Left cardiac atrium (tissue), 4 donors: ENCODE measurements at regions not wholly inside any gene's neighbourhood (a gene's known extent, or its start where the extent isn't known, plus 50 kb on each side); places are given as distances from the start of the nearest gene placed in this dataset.

Experiments used
- ATAC-seq, 2 donors: fragments of 200-7000 bp; cut with Tn5 transposase; one replicate each; pipeline ENCODE4 v1.9.1; 2020; ENCODE audit warnings: mild to moderate bottlenecking in 2 of 2, moderate library complexity in 2 of 2
- DNase-seq: peaks from one replicate; pipeline ENCODE4 v3.0.0-alpha.2; 2020
- intact Hi-C, 2 donors: fragments of 100-400 bp; cut with DNase I; formaldehyde crosslinking; loops; one replicate each; pipeline versions ENCODE4 v1.14.1 to v1.15.1; 2022 to 2023
- donor health status: DM: no; HTN: yes; CAD: no.
- donor health status: DM: no; HTN: yes; CAD: no; lungs with severe emphysema.
- donor health status: DM: yes; HTN: yes; CAD: no.
- donor health status: Dilated cardiomyopathy.

- DNase-seq (no peak), ATAC-seq (no peak)
- intact Hi-C loops: no loop called here
Observed at GRCh38 chr14:101039031-101039754, 135.7 kb upstream of the RTL1 start.

- ATAC-seq: no peak
- no peak for DNase-seq
- intact Hi-C loops: no loop called here
Observed at GRCh38 chr14:101039755-101040138, 136.2 kb upstream of the RTL1 start.

GRCh38 chr14:101040538-101041442, 137.3 kb upstream of the RTL1 start:
- ATAC-seq: no peak
- intact Hi-C loops: no loop called here
- DNase-seq: no peak

- DNase-seq (no peak), ATAC-seq (no peak)
- intact Hi-C loops: no loop called here
Observed at GRCh38 chr14:101043891-101044290, 140.4 kb upstream of the RTL1 start.

- DNase-seq (no peak), ATAC-seq (no peak)
- intact Hi-C loops: no loop called here
Observed at GRCh38 chr14:101044741-101045140, 141.2 kb upstream of the RTL1 start.

GRCh38 chr14:101045511-101045910, 142.0 kb upstream of the RTL1 start:
- no peak for ATAC-seq
- no peak for DNase-seq
- intact Hi-C loops: no loop called here

GRCh38 chr14:101046071-101046470, 142.5 kb upstream of the RTL1 start:
- intact Hi-C loops: no loop called here
- no peak for ATAC-seq

GRCh38 chr14:101047326-101047725, 143.8 kb upstream of the RTL1 start:
- ATAC-seq: no peak
- intact Hi-C loops: no loop called here
- DNase-seq: no peak

More at GRCh38 chr14:101046071-101046470, 142.5 kb upstream of the RTL1 start:
- DNase-seq: no peak

- ATAC-seq (no peak), DNase-seq (no peak)
- intact Hi-C loops: no loop called here
Observed at GRCh38 chr14:101048766-101049165, 145.2 kb upstream of the RTL1 start.

- intact Hi-C loops: no loop called here
- DNase-seq: no peak
- no peak for ATAC-seq
Observed at GRCh38 chr14:101049511-101049910, 146.0 kb upstream of the RTL1 start.

- intact Hi-C loops: no loop called here
- no peak for DNase-seq
- no peak for ATAC-seq
Observed at GRCh38 chr14:101049942-101050341, 146.4 kb upstream of the RTL1 start.

GRCh38 chr14:101050901-101051490, 147.5 kb upstream of the RTL1 start:
- DNase-seq: no peak
- intact Hi-C loops: no loop called here
- no peak for ATAC-seq

GRCh38 chr14:101054671-101055070, 151.1 kb upstream of the RTL1 start:
- intact Hi-C loops: no loop called here
- ATAC-seq: no peak

GRCh38 chr14:101055106-101055662, 151.7 kb upstream of the RTL1 start:
- ATAC-seq (no peak), DNase-seq (no peak)
- intact Hi-C loops: no loop called here

More at GRCh38 chr14:101054671-101055070, 151.1 kb upstream of the RTL1 start:
- DNase-seq: no peak

GRCh38 chr14:101055776-101056374, 152.4 kb upstream of the RTL1 start:
- DNase-seq (no peak), ATAC-seq (no peak)
- intact Hi-C loops: no loop called here

GRCh38 chr14:101056446-101056845, 152.9 kb upstream of the RTL1 start:
- ATAC-seq: no peak
- intact Hi-C loops: no loop called here
- no peak for DNase-seq

- ATAC-seq (no peak), DNase-seq (no peak)
- intact Hi-C loops: no loop called here
Observed at GRCh38 chr14:101057394-101057793, 153.9 kb upstream of the RTL1 start.

GRCh38 chr14:101058571-101058970, 155.0 kb upstream of the RTL1 start:
- ATAC-seq: no peak
- intact Hi-C loops: no loop called here
- DNase-seq: no peak

- no peak for DNase-seq
- intact Hi-C loops: no loop called here
- no peak for ATAC-seq
Observed at GRCh38 chr14:101060171-101060601, 156.7 kb upstream of the RTL1 start.
